ENCODE measurements at regions not wholly inside any gene's neighbourhood (a gene's known extent, or its start where the extent isn't known, plus 50 kb on each side); places are given as distances from the start of the nearest gene placed in this dataset.

- TF ChIP-seq TAF1 (IDR thresholded peaks at IDR 0.05; ENCODE audit: low read depth, low read length) (no peak), POLR2AphosphoS5 (IDR thresholded peaks at IDR 0.05; ENCODE audit: low read depth, low read length) (no peak)
Observed at GRCh38 chr2:41634686-41635085, 413.1 kb upstream of the PKDCC start.
